A673 (cell line): ENCODE measurements at regions not wholly inside any gene's neighbourhood (a gene's known extent, or its start where the extent isn't known, plus 50 kb on each side); places are given as distances from the start of the nearest gene placed in this dataset.

Experiments
- EZH2 ChIP-seq: fragments of 200-600 bp; sonication (generic); IDR thresholded peaks from 2 replicates; pipeline ENCODE4 v1.6.1; 2017; ENCODE audit warnings: borderline replicate concordance, low read depth, mild to moderate bottlenecking, mixed read lengths, antibody characterized with exemption, low read length; ENCODE audit not compliant: poor library complexity, severe bottlenecking
- TF ChIP-seq, protein P1 (sequence below): fragments of 300-800, 200-600 bp; sonication (generic); conservative IDR thresholded peaks from 2 replicates; pipeline ENCODE4 v1.5.1; 2017; ENCODE audit warnings: low read depth, mild to moderate bottlenecking, antibody characterized with exemption, low read length, moderate library complexity, mixed read lengths

DNA sequence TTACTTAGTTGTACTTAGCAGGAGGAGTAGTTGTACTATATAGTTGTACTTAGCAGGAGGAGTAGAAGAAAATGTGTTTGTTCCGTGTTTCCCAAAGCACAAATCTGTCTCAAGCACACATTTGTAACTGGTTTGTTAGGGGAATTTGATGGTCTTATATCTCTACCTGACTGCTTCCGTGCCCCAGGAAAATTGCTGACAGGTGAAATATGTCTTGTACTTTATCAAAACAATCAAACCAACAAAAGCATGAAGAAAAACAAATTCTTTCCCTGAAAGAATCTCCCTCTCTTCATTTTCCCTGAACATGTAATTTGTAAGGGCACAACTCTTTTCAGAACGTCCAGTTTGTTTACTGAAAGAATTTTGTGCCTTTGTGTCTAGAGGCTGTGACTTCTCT lies 106.6 kb upstream of the RGS17 start:
- TF ChIP-seq, protein P1, sequence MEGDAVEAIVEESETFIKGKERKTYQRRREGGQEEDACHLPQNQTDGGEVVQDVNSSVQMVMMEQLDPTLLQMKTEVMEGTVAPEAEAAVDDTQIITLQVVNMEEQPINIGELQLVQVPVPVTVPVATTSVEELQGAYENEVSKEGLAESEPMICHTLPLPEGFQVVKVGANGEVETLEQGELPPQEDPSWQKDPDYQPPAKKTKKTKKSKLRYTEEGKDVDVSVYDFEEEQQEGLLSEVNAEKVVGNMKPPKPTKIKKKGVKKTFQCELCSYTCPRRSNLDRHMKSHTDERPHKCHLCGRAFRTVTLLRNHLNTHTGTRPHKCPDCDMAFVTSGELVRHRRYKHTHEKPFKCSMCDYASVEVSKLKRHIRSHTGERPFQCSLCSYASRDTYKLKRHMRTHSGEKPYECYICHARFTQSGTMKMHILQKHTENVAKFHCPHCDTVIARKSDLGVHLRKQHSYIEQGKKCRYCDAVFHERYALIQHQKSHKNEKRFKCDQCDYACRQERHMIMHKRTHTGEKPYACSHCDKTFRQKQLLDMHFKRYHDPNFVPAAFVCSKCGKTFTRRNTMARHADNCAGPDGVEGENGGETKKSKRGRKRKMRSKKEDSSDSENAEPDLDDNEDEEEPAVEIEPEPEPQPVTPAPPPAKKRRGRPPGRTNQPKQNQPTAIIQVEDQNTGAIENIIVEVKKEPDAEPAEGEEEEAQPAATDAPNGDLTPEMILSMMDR: no peak
- no peak for TF ChIP-seq EZH2
